Kasumi-1 (cell line): ENCODE measurements at regions not wholly inside any gene's neighbourhood (a gene's known extent, or its start where the extent isn't known, plus 50 kb on each side); places are given as distances from the start of the nearest gene placed in this dataset.
"Not testable (repeated sequence)": the region's sequence is repeated elsewhere in the genome, so short reads cannot be mapped to it uniquely, and the experiment has no call there.

Source experiments
- DNase-seq, 2 experiments: peaks; one replicate each; lab custom pipeline; 2025; lab: John Stamatoyannopoulos, UW

DNA sequence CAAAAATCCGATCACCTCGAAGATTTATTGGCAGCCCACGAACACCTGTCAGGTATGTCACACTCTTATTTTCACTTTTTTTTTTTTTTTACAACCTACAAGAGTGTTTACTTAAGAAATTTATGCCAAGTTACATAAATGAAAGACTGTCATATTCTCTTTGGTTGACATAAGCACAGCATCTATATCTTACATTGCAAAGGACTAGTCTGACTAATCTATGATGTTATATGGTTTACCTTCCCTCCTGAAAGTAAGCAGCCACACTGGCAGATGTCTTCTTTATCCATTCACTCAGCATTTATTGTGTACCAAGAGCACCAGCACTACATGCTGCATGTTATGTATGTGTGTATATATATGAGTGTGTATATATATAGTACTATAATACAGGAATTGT, 156.3 kb downstream of the CDRT15L2 start:
- DNase-seq, result no peak

DNA sequence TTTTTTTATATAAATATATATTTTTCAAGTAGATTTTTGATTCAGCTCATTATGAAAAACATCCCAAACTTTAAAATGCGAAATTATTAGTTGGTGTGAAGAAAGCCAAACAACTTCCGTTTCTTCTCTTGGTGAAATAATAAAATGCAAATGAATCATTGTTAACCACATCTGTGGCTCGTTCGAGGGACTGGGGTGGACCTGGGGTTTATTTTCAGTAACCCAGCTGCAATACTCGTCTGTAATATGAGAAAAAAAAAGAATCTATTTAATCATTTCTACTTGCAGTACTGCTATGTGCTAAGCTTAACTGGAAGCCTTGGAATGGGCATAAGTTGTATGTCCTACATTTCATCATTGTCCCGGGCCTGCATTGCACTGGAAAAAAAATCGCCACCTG, 158.1 kb downstream of the CDRT15L2 start:
- DNase-seq, result not testable (repeated sequence)

DNA sequence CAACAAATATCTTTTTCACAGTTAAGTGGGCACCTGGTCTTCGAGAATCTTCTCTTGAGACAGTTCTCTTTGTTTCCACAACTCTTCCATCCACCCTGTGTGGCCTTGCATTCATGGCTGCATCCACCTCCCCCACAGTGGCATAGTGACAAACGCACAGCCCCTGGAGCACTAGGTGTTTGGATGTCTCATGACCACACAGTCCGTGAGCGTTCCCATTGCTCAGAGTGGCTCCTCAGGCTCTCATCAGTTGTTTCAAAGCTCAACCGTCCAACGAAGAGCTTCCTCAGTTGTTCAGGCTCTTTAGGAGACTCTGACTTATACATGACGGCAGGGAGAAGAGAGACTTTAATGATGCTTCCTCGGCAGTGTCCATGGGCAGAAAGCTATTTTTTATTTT, 191.6 kb downstream of the CDRT15L2 start:
- DNase-seq, result no peak

DNA sequence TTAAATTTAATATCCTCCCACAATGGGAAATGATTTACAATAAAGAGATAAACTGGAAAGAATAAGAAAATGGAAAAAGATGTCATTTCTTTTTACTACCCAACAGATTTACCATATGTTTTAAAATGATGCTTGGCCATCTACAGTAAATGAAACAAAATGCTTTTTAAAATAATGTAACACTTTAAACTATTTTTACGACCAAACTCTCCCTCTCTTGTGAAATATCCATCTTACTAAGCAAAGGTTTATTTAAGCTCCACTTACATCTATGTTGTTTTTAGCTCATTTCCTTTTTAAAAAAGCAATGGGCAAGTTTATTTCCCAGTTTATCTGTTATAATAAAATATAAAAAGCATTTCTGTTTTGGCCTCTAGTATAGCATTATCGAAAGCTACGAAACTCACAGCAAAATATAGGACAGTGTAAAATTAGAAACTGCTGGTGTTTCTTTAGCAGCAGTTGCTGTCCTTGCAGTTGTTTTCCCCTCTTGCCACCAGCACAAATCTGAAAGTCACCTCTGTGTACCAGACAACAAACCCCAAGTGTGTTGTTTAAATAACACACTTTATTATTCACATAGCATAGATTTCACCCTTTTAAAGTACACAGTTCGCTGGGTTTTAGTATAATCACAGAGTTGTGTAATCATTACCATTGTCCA, 195.1 kb downstream of the CDRT15L2 start:
- DNase-seq, result no peak

DNA sequence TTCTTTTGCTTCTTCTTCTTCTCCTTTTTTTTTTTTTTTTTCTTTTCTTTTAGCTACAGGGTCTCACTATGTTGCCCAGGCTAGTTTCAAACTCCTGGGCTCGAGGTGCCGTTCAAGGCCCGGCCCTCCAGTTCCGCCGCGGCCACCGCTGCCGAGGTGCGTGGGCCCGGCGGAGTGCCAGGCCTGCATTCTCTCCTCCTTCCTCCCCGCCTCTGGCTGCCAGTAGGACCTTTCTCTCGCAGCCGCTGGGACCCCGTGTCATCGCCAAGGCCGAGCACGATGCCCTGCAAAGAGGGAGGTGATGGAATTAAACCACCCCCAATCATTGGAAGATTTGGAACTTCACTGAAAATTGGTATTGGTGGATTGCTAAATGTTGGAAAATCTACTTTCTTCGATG, 195.8 kb downstream of the CDRT15L2 start:
- no peak for DNase-seq

DNA sequence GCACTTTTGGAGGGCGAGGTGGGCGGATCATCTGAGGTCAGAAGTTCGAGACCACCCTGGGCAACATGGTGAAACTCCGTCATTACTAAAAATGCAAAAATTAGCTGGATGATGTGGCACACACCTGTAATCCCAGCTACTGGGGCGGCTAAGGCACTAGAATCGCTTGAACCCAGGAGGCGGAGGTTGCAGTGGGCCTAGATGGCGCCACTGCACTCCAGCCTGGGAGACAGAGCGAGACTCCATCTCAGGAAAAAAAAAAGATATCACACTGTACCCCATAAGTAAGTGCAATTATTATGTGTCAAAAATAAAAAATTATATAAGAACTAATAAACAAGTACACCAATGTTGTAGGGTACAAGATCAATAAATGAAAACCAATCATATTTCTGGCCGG, 200.0 kb downstream of the CDRT15L2 start:
- no peak for DNase-seq

DNA sequence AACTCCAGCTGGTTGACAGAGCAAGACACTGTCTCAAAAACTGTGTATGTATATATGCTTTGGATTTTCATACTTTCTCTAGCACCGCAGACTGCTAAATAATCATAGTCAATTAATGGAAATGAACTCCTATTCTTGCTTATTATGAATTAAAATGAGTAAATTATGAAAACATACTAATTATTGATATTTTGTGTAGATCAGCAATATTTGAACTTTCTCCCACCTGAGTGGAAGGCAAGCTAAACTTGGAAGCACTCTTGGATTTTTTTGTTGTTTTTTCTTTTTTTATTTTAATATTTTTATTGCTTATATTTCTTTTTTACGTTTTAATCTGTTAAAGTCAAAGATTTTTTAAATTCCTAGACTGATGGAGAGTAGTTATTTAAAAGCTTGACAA, 201.7 kb downstream of the CDRT15L2 start:
- DNase-seq, result no peak

DNA sequence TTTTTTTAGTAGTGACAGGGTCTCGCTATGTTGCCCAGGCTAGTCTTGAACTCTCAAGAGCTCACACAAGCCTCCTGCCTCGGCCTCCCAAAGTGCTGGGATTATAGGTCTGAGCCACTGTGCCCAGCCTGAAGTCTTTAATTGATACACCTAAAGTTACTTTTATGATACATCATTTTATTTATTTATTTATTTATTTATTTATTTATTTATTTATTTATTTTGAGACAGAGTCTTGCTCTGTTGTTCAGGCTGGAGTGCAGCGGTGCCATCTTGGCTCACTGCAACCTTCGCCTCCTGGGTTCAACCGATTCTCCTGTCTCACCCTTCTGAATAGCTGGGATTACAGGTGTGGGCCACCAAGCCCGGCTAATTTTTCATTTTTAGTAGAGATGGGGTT, 202.3 kb downstream of the CDRT15L2 start:
- not testable (repeated sequence) for DNase-seq

DNA sequence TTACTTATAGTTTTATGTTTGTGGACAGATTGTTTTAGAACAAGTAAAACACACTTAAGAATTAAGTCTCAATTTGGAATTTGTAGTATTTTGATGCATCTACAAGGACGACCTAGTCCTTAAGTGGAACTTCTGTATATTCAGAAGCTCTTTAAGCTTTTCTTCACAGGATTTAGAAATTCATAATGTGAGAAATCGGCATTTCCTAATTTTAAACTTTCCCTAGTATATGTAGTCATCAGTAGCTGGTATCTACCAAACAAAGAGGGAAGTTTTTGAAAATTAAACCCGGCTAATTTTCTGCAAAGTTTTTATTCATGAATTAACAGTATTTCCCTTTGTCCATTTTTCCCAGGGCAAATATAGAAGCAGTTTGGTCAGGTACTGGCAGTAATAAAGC, 203.6 kb downstream of the CDRT15L2 start:
- no peak for DNase-seq

DNA sequence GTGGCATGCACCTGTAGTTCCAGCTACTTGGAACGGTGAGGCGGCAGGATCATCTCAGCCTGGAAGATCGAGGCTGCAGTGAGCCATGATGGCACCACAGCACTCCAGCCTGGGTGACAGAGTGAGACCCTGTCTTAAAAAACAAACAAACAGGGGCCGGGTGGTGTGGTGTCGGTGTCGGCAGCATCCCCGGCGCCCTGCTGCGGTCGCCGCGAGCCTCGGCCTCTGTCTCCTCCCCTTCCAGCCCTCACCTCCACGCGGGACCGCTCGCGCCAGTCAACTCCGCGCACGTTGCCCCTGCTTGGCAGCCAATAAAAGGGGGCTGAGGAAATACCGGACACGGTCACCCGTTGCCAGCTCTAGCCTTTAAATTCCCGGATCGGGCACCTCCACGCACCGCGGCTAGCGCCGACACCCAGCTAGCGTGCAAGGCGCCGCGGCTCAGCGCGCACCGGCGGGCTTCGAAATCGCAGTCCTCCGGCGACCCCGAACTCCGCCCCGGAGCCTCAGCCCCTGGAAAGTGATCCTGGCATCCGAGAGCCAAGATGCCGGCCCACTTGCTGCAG, 204.7 kb downstream of the CDRT15L2 start:
- DNase-seq, result no peak

DNA sequence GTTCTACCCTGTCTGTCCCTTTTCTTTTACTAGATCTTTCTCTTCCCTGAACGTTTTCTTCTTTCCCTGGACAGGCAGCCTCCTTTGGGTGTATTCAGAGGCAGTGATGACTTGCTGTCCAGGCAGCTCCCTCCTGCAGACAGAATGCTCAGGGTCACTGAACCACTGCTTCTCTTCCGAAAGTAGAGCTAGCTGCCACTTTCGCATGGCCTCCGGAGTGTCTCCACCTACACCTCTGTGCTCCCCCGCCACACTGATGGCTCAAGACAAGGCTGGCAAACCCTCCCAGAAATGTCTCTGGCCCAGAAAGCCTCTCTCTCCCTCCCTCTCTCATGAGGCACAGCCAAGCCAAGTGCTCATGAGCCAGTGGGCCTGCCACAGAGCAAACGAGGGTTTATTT, 207.8 kb downstream of the CDRT15L2 start:
- no peak for DNase-seq

DNA sequence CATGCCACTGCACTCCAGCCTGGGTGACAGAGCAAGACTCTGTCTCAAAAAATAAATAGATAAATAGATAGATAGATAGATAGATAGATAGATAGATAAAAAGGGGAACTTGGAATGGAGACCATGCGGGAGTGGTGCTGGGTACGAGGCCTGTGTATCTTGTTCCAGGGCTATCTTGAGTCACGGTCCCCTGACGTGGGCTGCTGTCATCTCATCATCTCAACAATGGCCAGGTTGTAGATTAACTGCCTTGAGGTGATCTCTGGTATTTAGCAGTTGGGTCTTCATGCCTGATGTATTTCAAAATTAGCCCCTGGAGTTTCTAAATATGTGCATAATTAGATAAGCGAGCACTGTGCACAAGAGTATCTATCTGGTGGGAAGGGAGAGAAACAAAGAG, 212.1 kb downstream of the CDRT15L2 start:
- DNase-seq, result no peak

DNA sequence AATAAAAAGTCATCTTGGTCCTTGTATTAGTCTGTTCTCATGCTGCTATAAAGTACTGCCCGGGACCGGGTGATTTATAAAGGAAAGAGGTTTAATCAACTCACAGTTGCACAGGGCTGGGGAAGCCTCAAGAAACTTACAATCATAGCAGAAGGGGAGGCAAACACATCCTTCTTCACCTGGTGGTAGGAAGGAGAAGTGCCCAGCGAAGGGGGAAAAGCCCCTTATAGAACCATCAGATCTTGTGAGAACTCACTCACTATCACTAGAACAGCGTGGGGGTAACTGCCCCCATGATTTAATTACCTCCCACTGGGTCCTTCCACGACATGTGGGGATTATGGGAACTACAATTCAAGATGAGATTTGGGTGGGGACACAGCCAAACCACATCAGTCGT, 215.0 kb downstream of the CDRT15L2 start:
- not testable (repeated sequence) for DNase-seq

DNA sequence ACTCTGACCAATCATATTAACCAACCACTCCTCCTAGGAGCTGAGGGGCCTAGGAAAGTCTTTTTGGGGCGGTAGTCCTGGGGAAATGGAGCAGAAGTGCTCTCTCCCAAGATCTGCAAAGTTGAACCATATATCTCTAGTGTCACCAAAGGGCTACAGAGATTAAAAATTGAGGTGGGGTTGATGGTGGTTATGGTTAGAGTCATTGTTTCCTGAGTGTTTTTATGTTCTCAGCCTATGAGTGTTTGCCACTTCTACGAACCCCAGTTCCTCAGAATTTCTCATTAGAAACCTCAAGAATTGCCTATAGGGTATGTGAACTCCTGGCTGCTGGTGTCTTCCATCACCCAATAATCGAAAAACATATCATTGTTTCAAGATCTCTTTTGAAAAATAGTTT, 217.8 kb downstream of the CDRT15L2 start:
- no peak for DNase-seq

DNA sequence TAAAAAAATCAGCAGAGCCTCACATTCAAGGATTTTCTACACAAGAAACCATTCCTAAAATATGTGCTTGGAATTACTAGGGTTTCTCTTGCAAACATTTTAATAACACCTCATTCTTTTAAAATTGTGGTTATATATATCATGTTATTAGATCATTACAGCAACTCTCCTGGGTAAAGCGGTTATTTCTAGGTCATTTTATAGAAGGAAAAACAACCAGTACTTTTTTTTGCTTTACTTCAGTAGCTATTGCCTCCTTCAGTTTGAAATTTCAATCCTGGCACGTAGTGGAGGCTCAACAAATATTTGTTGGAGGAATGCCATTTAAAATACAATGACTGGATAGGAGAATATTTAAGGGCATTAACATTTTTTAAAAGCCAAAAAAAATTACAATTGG, 220.6 kb downstream of the CDRT15L2 start:
- DNase-seq, result no peak

DNA sequence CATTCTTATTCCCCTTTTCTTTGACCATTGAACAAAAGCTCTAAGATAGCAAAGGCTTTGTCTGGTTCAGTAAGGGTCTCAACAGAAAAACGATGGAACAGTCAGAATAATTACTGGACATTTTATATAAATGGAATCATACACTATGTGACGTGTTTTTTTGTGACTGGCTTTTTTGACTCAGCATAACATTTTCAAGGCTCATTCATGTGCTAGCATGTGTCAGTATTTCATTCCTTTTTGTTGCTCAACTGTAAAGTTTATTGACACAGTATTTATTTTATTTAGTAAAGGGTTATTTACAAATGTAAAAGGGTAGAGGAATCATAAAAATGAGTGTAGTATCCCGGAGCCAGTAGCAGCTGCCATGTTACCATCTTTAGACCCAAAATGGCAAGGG, 226.2 kb downstream of the CDRT15L2 start:
- DNase-seq, result no peak

DNA sequence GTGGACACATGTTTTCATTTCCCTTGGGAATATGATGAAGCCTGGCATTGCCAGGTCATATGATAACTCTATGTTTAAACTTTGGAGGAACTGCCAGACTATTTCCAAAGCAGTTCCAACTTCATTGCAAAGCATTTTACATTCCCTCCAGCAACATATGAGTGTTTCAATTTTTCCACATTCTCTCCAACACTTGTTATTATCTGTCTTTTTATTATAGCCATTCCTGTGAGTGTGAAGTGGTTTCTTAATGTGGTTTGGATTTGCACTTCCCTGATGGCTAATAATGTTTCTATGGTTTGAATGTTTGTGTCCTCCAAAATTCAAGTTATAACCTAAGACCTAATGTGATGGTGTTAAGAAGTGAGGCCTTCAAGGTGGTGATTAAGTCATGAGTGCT, 228.0 kb downstream of the CDRT15L2 start:
- not testable (repeated sequence) for DNase-seq

DNA sequence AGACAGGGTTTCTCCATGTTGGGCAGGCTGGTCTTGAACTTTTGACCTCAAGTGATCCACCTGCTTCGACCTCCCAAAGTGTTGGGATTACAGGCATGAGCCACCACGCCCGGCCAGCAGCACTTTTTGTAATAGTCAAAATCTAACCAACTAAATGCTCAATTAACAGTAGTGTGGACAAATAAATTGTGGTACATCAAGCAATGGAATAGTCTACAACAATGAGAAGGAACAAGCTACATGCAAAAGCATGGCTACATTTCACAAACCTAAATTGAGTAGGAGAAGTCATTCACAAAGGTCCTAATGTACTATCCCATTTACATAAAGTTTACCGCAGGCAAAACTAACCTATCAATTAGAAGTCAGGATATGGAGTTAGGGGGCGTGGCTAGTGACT, 227.4 kb downstream of the USP22 start:
- not testable (repeated sequence) for DNase-seq

DNA sequence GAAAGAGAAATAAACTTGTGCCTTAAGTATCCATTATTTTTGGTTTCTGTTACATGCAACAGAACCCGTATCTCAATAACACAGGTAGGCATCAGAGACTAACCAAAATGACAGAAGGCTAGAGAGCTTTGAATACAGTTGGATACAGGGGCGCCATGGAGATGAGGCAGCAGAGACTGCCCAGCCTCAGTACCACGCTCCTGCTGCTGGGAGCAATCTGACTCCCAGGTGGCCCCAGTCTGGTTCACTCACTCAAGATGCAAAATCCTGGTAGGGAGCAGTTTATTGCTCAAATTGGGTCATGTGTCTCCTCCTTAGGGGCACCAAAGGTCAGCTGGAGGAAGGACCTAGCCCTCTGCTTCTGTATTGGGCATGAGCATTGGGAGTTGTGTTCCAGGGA, 218.9 kb downstream of the USP22 start:
- DNase-seq, result no peak

DNA sequence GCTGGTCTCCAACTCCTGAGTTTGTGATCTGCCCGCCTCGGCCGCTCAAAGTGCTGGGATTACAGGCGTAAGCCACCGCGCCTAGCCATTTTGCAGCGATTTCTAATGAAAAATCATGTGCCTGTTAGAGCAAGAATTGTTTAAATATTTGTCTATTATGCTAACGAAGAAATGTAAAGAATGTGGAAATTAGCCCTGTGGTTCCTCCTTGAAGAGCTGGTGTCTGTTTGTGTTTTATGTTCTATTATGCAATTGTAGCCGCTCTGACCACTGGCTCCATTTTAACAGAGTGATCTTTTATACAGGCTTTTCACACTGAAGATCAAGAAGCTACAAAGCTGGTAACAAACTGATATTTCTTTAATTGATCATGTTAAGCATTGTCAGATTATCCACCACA, 217.3 kb downstream of the USP22 start:
- no peak for DNase-seq

DNA sequence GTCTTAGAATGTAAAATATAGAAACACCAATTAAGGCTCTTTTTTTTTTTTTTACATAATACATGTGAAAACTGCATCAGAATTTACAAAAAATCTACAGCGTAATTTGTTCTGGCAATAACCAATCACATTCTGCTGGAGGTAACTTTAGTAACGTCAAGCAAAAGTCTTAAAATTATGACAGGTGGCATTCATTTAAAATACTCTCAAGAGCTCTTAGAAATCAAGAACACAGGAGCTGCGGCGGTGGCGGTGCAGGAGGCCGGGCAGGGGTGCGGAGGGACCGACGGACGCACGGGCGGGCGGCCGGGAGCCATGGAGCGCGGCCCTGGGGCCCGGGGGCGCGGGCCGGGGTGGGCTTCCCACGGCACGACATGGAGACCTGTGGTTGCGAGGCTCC, 202.4 kb downstream of the USP22 start:
- DNase-seq, result not testable (repeated sequence)

DNA sequence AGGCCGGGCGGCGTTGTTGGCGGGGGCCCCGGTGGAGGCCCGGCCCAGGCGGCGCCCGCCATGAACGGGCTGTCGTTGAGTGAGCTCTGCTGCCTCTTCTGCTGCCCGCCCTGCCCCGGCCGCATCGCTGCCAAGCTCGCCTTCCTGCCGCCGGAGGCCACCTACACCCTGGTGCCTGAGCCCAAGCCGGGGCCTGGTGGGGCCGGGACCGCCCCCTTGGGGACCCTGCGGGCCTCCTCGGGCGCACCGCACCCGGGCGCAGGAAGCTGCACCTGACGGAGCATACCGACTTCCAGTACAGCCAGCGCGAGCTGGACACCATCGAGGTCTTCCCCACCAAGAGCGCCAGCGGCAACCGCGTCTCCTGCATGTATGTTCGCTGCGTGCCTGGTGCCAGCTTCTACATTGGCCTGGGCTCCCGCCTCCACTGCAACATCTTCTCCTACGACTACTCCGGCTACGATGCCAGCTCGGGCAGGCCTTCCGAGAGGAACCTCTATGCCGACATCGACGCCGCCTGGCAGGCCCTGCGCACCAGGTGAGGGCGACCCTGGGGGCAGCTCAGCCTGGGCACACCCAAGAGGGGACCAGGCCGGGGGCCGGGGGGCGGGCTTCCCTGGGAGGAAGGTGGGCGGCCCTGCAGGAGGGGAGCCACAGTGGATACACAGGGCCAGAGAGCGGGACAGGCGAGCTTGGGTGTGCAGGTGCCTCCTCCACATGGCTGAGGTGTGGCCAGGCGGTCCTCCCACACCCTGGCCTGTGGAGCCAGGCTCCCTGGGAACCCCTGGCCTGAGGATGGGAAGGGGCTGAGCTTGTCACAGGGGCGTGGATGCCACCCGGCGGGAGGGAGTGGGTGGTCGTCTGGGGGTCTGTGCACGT, 201.6 kb downstream of the USP22 start:
- DNase-seq, result not testable (repeated sequence)

DNA sequence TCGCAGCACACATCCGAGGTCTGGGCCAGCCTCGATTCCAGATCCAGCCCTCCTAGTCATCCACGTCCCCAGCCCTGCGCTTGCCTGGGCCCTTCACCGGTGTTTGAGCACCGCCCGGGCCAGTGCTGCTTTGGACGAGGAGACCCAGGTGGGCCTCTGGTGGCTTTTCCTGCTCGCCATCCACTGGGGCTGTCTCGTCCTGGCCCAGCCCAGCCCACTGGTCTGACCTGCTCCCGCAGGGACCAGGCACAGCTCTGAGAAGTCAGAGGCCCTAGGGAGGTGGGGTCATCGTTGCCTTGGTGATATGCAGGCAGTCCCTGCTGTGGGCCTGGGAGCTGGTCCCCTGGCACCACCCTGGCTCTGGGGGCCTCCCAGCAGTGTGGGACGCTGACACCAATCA, 200.8 kb downstream of the USP22 start:
- DNase-seq, result not testable (repeated sequence)
